Loucy (cell line): ENCODE measurements at regions not wholly inside any gene's neighbourhood (a gene's known extent, or its start where the extent isn't known, plus 50 kb on each side); places are given as distances from the start of the nearest gene placed in this dataset.

Experiments used
- H2AFZ ChIP-seq: fragments of 200-600 bp; sonication (generic); 2 replicates; pipeline ENCODE4 v1.6.0; 2016; ENCODE audit warnings: antibody characterized with exemption, mild to moderate bottlenecking, low read length, moderate library complexity
- H3F3A ChIP-seq: fragments of 200-600 bp; 2 replicates; pipeline ENCODE4 v1.6.0; 2016; ENCODE audit warnings: antibody characterized with exemption, low read depth, mild to moderate bottlenecking
- H3K27me3 ChIP-seq: fragments of 200-600 bp; sonication (generic); 2 replicates; pipeline ENCODE4 v1.6.1; 2014; ENCODE audit warnings: low read length, mild to moderate bottlenecking; ENCODE audit not compliant: insufficient read depth, poor library complexity, severe bottlenecking
- H3K36me3 ChIP-seq: fragments of 200-600 bp; sonication (generic); 2 replicates; pipeline ENCODE4 v1.6.1; 2016; ENCODE audit warnings: low read length; ENCODE audit not compliant: insufficient read depth
- H3K4me1 ChIP-seq: fragments of 200-600 bp; sonication (generic); 2 replicates; pipeline ENCODE4 v1.5.1; 2014; ENCODE audit warnings: low read length, mild to moderate bottlenecking; ENCODE audit not compliant: insufficient read depth, poor library complexity, severe bottlenecking
- H3K4me2 ChIP-seq: fragments of 200-600 bp; sonication (generic); 2 replicates; pipeline ENCODE4 v1.6.0; 2014; ENCODE audit warnings: antibody characterized with exemption, low read length, low read depth, mild to moderate bottlenecking; ENCODE audit not compliant: poor library complexity, severe bottlenecking
- H3K4me3 ChIP-seq: fragments of 200-600 bp; sonication (generic); 2 replicates; pipeline ENCODE4 v1.5.1; 2014; ENCODE audit warnings: low read length, mild to moderate bottlenecking, mixed read lengths; ENCODE audit not compliant: poor library complexity, severe bottlenecking
- H3K79me2 ChIP-seq: fragments of 200-600 bp; sonication (generic); 2 replicates; pipeline ENCODE4 v1.6.1; 2014; ENCODE audit warnings: low read length; ENCODE audit not compliant: insufficient read depth
- H3K9ac ChIP-seq: fragments of 200-600 bp; sonication (generic); 2 replicates; pipeline ENCODE4 v1.6.0; 2014; ENCODE audit warnings: mild to moderate bottlenecking, low read depth, low read length, moderate library complexity; ENCODE audit not compliant: poor library complexity, severe bottlenecking
- H3K9me2 ChIP-seq: fragments of 200-600 bp; sonication (generic); replicated peaks from 2 replicates; pipeline ENCODE4 v1.6.1; 2016; ENCODE audit warnings: low read depth, low read length, mixed read lengths
- H3K9me3 ChIP-seq: fragments of 200-600 bp; sonication (generic); 2 replicates; pipeline ENCODE4 v1.6.1; 2014; ENCODE audit warnings: mild to moderate bottlenecking, antibody characterized with exemption, low read length, low read depth; ENCODE audit not compliant: insufficient read depth
- H4K20me1 ChIP-seq: fragments of 200-600 bp; sonication (generic); 2 replicates; pipeline ENCODE4 v1.6.0; 2014; ENCODE audit warnings: antibody characterized with exemption, low read length, mild to moderate bottlenecking; ENCODE audit not compliant: insufficient read depth, poor library complexity, severe bottlenecking
- CTCF ChIP-seq: fragments of 200-600 bp; sonication (generic); conservative IDR thresholded peaks from 2 replicates; pipeline ENCODE4 v1.5.1; 2014; ENCODE audit warnings: mild to moderate bottlenecking, antibody characterized with exemption, low read length
- EZH2phosphoT487 ChIP-seq: fragments of 200-600 bp; IDR thresholded peaks from 2 replicates; pipeline ENCODE4 v1.6.1; 2018; ENCODE audit warnings: antibody characterized with exemption, mild to moderate bottlenecking, moderate library complexity, borderline replicate concordance

- no peaks in the 10 kb centered on the region for H3K79me2 ChIP-seq
- no peaks in the 10 kb centered on the region for H3K27me3 ChIP-seq
- no peak overlapping the region for H3K4me2 ChIP-seq
- H3K9ac ChIP-seq, result no peak overlapping the region
- no peaks in the 10 kb centered on the region for H3K4me1 ChIP-seq
- H3F3A ChIP-seq, result no peaks in the 10 kb centered on the region
- no peaks in the 10 kb centered on the region for H4K20me1 ChIP-seq
- H3K36me3 ChIP-seq, result no peaks in the 10 kb centered on the region
- H3K9me2 ChIP-seq, result no peaks in the 10 kb centered on the region
- H3K9me3 ChIP-seq, result no peaks in the 10 kb centered on the region
- no peak overlapping the region for H2AFZ ChIP-seq
- TF ChIP-seq EZH2phosphoT487 (no peak), CTCF (no peak)
- H3K4me3 ChIP-seq, result no peak overlapping the region
These were observed 53.9 kb upstream of the CPEB4 start for GRCh38 chr5:173834071-173834771.

GRCh38 chr5:173835131-173835530, 53.0 kb upstream of the CPEB4 start:
- Histone ChIP-seq H2AFZ (no peak overlapping the region), H3K9me3 (no peaks in the 10 kb centered on the region), H3K4me3 (no peak overlapping the region), H3K9ac (no peak overlapping the region), H3K4me1 (no peaks in the 10 kb centered on the region), H4K20me1 (no peaks in the 10 kb centered on the region), H3K9me2 (no peaks in the 10 kb centered on the region), H3K27me3 (no peaks in the 10 kb centered on the region), H3K36me3 (no peaks in the 10 kb centered on the region), H3K79me2 (no peaks in the 10 kb centered on the region), H3F3A (no peaks in the 10 kb centered on the region), H3K4me2 (no peak overlapping the region)
- TF ChIP-seq CTCF (no peak), EZH2phosphoT487 (no peak)

GRCh38 chr5:173835661-173836060, 52.5 kb upstream of the CPEB4 start:
- Histone ChIP-seq H3K4me1 (no peaks in the 10 kb centered on the region), H3K4me3 (no peak overlapping the region), H3K36me3 (no peaks in the 10 kb centered on the region), H3K27me3 (no peaks in the 10 kb centered on the region), H3F3A (no peaks in the 10 kb centered on the region), H3K79me2 (no peaks in the 10 kb centered on the region), H2AFZ (no peak overlapping the region), H3K4me2 (no peak overlapping the region), H3K9ac (no peak overlapping the region), H3K9me3 (no peaks in the 10 kb centered on the region), H4K20me1 (no peaks in the 10 kb centered on the region), H3K9me2 (no peaks in the 10 kb centered on the region)
- no peak for TF ChIP-seq EZH2phosphoT487
- TF ChIP-seq CTCF, result no peak
